SK-N-MC (cell line): ENCODE measurements at regions not wholly inside any gene's neighbourhood (a gene's known extent, or its start where the extent isn't known, plus 50 kb on each side); places are given as distances from the start of the nearest gene placed in this dataset.

Experiments used
- EZH2 ChIP-seq: fragments of 200-600 bp; sonication (generic); IDR thresholded peaks from one replicate; pipeline ENCODE4 v1.6.1; 2017; ENCODE audit warnings: antibody characterized with exemption
- POLR2AphosphoS5 ChIP-seq: IDR thresholded peaks from 2 replicates; pipeline ENCODE4 v1.6.1; 2012; ENCODE audit warnings: mild to moderate bottlenecking, low read depth, low read length, borderline replicate concordance

- TF ChIP-seq EZH2 (no peak), POLR2AphosphoS5 (no peak)
These were observed 595.7 kb upstream of the HS6ST1 start for GRCh38 chr2:128914320-128914719.
